ENCODE measurements at regions not wholly inside any gene's neighbourhood (a gene's known extent, or its start where the extent isn't known, plus 50 kb on each side); places are given as distances from the start of the nearest gene placed in this dataset.

DNA sequence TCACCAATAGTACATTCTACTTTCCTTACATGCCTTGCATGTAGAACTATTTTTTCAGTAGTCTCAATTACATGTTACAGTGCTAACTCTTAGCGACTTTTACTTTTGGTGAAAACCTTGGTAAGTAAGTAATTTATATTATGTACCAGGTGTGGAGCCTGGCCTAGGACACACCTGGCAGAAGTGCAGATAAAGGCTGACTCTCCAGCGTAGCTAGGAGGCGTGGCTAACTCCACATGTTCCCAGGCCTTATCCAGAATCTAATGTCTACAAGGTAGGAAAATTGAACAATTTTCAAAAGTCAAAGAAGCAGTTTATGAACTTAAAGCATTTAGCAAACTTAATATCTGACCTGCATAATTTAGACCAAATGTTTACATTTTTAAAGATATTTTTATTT is 157.4 kb downstream of the DHRS2 start:
- Mint-ChIP-seq H3K27ac (ENCODE audit: unreplicated experiment) (no peak overlapping the region), H3K4me1 (ENCODE audit: low read depth, unreplicated experiment) (no peaks in the 10 kb centered on the region), H3K4me3 (ENCODE audit: unreplicated experiment) (no peak overlapping the region), H3K9me3 (ENCODE audit: unreplicated experiment) (no peaks in the 10 kb centered on the region), H3K27me3 (ENCODE audit: unreplicated experiment) (no peaks in the 10 kb centered on the region), H3K36me3 (ENCODE audit: unreplicated experiment) (no peaks in the 10 kb centered on the region)
- no peak for DNase-seq
- TF ChIP-seq, protein P1, sequence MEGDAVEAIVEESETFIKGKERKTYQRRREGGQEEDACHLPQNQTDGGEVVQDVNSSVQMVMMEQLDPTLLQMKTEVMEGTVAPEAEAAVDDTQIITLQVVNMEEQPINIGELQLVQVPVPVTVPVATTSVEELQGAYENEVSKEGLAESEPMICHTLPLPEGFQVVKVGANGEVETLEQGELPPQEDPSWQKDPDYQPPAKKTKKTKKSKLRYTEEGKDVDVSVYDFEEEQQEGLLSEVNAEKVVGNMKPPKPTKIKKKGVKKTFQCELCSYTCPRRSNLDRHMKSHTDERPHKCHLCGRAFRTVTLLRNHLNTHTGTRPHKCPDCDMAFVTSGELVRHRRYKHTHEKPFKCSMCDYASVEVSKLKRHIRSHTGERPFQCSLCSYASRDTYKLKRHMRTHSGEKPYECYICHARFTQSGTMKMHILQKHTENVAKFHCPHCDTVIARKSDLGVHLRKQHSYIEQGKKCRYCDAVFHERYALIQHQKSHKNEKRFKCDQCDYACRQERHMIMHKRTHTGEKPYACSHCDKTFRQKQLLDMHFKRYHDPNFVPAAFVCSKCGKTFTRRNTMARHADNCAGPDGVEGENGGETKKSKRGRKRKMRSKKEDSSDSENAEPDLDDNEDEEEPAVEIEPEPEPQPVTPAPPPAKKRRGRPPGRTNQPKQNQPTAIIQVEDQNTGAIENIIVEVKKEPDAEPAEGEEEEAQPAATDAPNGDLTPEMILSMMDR (IDR thresholded peaks at IDR 0.05; ENCODE audit: partially characterized antibody, unreplicated experiment) = no peak

- DNase-seq = no peak
- Mint-ChIP-seq H3K36me3 (ENCODE audit: unreplicated experiment) (no peaks in the 10 kb centered on the region), H3K27ac (ENCODE audit: unreplicated experiment) (no peak overlapping the region), H3K9me3 (ENCODE audit: unreplicated experiment) (peaks cover 5% of the 10 kb centered on the region), H3K27me3 (ENCODE audit: unreplicated experiment) (no peaks in the 10 kb centered on the region), H3K4me3 (ENCODE audit: unreplicated experiment) (no peak overlapping the region), H3K4me1 (ENCODE audit: low read depth, unreplicated experiment) (no peaks in the 10 kb centered on the region)
- TF ChIP-seq, protein P1 (IDR thresholded peaks at IDR 0.05; ENCODE audit: partially characterized antibody, unreplicated experiment) = no peak
Measured at GRCh38 chr14:23800811-23801210, 152.8 kb upstream of the DHRS4 start.

DNA sequence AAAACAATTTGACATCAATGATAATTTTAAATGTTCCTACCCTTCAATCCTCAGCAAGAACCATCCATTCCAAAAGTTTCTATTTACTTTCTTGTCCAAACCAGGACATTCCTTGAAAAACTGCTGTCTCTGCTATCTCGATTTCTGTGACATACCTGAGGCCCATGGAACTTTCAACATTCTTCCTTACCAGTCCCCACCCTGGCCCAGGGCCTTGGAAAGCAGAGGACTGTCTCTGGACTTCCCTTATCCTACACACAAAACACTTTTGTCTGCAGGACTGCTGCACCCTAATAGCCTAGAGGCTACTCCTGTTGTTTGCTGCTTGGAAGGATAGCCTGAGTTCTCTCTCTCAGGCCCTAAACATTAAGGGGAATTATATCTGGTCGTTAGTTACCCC is 151.8 kb upstream of the DHRS4 start:
- no peak for DNase-seq
- TF ChIP-seq, protein P1 (IDR thresholded peaks at IDR 0.05; ENCODE audit: partially characterized antibody, unreplicated experiment) = no peak
- Mint-ChIP-seq H3K27me3 (ENCODE audit: unreplicated experiment) (no peaks in the 10 kb centered on the region), H3K27ac (ENCODE audit: unreplicated experiment) (no peak overlapping the region), H3K4me3 (ENCODE audit: unreplicated experiment) (no peak overlapping the region), H3K9me3 (ENCODE audit: unreplicated experiment) (peaks cover 5% of the 10 kb centered on the region), H3K4me1 (ENCODE audit: low read depth, unreplicated experiment) (no peaks in the 10 kb centered on the region), H3K36me3 (ENCODE audit: unreplicated experiment) (no peaks in the 10 kb centered on the region)

DNA sequence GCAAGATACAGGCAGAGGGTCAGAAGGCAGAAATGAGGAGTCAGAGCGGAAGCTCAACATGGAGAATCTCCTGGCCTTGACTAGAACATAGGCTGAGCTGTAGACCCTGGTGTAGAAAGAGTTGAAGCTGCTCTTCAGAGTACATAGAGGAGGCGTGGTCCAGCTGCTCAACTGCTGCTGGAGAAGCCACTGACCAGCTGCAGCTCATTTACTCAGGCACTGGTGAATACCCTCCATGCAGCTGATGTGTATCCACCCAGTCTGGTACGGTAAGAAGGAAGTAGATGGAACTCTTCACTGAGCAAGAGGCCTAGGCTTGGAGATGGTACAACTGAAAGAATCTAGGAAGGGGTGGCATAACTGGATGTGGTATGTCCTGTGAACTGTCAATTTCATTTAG is 148.8 kb upstream of the DHRS4 start:
- no peaks in the 10 kb centered on the region for H3K36me3 Mint-ChIP-seq (ENCODE audit: unreplicated experiment)
- no peaks in the 10 kb centered on the region for H3K27me3 Mint-ChIP-seq (ENCODE audit: unreplicated experiment)
- no peak for DNase-seq
- peaks cover 5% of the 10 kb centered on the region for H3K9me3 Mint-ChIP-seq (ENCODE audit: unreplicated experiment)
- H3K4me3 Mint-ChIP-seq (ENCODE audit: unreplicated experiment) = no peak overlapping the region
- no peaks in the 10 kb centered on the region for H3K4me1 Mint-ChIP-seq (ENCODE audit: low read depth, unreplicated experiment)
- no peak overlapping the region for H3K27ac Mint-ChIP-seq (ENCODE audit: unreplicated experiment)
- TF ChIP-seq, protein P1 (IDR thresholded peaks at IDR 0.05; ENCODE audit: partially characterized antibody, unreplicated experiment) = no peak

- H3K27me3 Mint-ChIP-seq (ENCODE audit: unreplicated experiment) = no peaks in the 10 kb centered on the region
- no peaks in the 10 kb centered on the region for H3K4me1 Mint-ChIP-seq (ENCODE audit: low read depth, unreplicated experiment)
- H3K9me3 Mint-ChIP-seq (ENCODE audit: unreplicated experiment) = peaks cover 5% of the 10 kb centered on the region
- no peaks in the 10 kb centered on the region for H3K36me3 Mint-ChIP-seq (ENCODE audit: unreplicated experiment)
- no peak overlapping the region for H3K4me3 Mint-ChIP-seq (ENCODE audit: unreplicated experiment)
- TF ChIP-seq, protein P1 (IDR thresholded peaks at IDR 0.05; ENCODE audit: partially characterized antibody, unreplicated experiment) = no peak
- DNase-seq = no peak
- H3K27ac Mint-ChIP-seq (ENCODE audit: unreplicated experiment) = no peak overlapping the region
Measured at GRCh38 chr14:23805761-23806160, 147.8 kb upstream of the DHRS4 start.
